Fibroblast of lung (primary cell): ENCODE measurements at regions not wholly inside any gene's neighbourhood (a gene's known extent, or its start where the extent isn't known, plus 50 kb on each side); places are given as distances from the start of the nearest gene placed in this dataset.

Experiments used
- EZH2 ChIP-seq: IDR thresholded peaks from 2 replicates; pipeline ENCODE4 v1.5.1; 2012; ENCODE audit warnings: low read length, control low read depth, mild to moderate bottlenecking; ENCODE audit errors: missing control alignments
- TF ChIP-seq, protein P1 (sequence below), 2 donors: IDR thresholded peaks in 1 of 2; conservative IDR thresholded peaks in 1 of 2; 1 replicate in 1 of 2; 2 replicates in 1 of 2; pipeline ENCODE4 v1.5.1; 2011 to 2012; ENCODE audit warnings: low read length in 2 of 2, control low read depth in 1 of 2, inconsistent platforms in 1 of 2, low read depth in 1 of 2, mild to moderate bottlenecking in 1 of 2

GRCh38 chr2:53448591-53448990 is 319.0 kb upstream of the CHAC2 start:
- TF ChIP-seq, protein P1, sequence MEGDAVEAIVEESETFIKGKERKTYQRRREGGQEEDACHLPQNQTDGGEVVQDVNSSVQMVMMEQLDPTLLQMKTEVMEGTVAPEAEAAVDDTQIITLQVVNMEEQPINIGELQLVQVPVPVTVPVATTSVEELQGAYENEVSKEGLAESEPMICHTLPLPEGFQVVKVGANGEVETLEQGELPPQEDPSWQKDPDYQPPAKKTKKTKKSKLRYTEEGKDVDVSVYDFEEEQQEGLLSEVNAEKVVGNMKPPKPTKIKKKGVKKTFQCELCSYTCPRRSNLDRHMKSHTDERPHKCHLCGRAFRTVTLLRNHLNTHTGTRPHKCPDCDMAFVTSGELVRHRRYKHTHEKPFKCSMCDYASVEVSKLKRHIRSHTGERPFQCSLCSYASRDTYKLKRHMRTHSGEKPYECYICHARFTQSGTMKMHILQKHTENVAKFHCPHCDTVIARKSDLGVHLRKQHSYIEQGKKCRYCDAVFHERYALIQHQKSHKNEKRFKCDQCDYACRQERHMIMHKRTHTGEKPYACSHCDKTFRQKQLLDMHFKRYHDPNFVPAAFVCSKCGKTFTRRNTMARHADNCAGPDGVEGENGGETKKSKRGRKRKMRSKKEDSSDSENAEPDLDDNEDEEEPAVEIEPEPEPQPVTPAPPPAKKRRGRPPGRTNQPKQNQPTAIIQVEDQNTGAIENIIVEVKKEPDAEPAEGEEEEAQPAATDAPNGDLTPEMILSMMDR (conservative IDR thresholded peaks at IDR 0.05 in 1 of 2, IDR thresholded peaks at IDR 0.05 in 1 of 2; ENCODE audit: low read depth in 1 of 2, low read length in 2 of 2): no peak
- no peak for TF ChIP-seq EZH2
